ENCODE measurements at regions not wholly inside any gene's neighbourhood (a gene's known extent, or its start where the extent isn't known, plus 50 kb on each side); places are given as distances from the start of the nearest gene placed in this dataset.

- no peak for TF ChIP-seq RAD21 (IDR thresholded peaks at IDR 0.05; ENCODE audit: low read depth)
- TF ChIP-seq TCF12 (IDR thresholded peaks at IDR 0.05; ENCODE audit: low read depth) = no peak
- TF ChIP-seq CEBPB (IDR thresholded peaks at IDR 0.05) = no peak
These were observed 106.0 kb downstream of the ZC3H11B start for GRCh38 chr1:219506936-219507335.

- no peak for TF ChIP-seq YY1 (IDR thresholded peaks at IDR 0.05; ENCODE audit: low read depth)
- TF ChIP-seq CREB1 (IDR thresholded peaks at IDR 0.05; ENCODE audit: low read depth) = no peak
- no peak for TF ChIP-seq EGR1 (IDR thresholded peaks at IDR 0.05)
- no peak for TF ChIP-seq EP300 (IDR thresholded peaks at IDR 0.05; ENCODE audit: borderline replicate concordance)
- no peak for TF ChIP-seq TCF12 (IDR thresholded peaks at IDR 0.05; ENCODE audit: low read depth)
- TF ChIP-seq TEAD4 (IDR thresholded peaks at IDR 0.05) = no peak
- TF ChIP-seq, protein P1, sequence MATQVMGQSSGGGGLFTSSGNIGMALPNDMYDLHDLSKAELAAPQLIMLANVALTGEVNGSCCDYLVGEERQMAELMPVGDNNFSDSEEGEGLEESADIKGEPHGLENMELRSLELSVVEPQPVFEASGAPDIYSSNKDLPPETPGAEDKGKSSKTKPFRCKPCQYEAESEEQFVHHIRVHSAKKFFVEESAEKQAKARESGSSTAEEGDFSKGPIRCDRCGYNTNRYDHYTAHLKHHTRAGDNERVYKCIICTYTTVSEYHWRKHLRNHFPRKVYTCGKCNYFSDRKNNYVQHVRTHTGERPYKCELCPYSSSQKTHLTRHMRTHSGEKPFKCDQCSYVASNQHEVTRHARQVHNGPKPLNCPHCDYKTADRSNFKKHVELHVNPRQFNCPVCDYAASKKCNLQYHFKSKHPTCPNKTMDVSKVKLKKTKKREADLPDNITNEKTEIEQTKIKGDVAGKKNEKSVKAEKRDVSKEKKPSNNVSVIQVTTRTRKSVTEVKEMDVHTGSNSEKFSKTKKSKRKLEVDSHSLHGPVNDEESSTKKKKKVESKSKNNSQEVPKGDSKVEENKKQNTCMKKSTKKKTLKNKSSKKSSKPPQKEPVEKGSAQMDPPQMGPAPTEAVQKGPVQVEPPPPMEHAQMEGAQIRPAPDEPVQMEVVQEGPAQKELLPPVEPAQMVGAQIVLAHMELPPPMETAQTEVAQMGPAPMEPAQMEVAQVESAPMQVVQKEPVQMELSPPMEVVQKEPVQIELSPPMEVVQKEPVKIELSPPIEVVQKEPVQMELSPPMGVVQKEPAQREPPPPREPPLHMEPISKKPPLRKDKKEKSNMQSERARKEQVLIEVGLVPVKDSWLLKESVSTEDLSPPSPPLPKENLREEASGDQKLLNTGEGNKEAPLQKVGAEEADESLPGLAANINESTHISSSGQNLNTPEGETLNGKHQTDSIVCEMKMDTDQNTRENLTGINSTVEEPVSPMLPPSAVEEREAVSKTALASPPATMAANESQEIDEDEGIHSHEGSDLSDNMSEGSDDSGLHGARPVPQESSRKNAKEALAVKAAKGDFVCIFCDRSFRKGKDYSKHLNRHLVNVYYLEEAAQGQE (IDR thresholded peaks at IDR 0.05; ENCODE audit: low read depth) = no peak
- TF ChIP-seq NFIC (IDR thresholded peaks at IDR 0.05) = no peak
- TF ChIP-seq TAF1 (IDR thresholded peaks at IDR 0.05; ENCODE audit: low read depth) = no peak
- no peak for TF ChIP-seq FOXM1 (IDR thresholded peaks at IDR 0.05; ENCODE audit: borderline replicate concordance, low read depth)
- TF ChIP-seq USF1 (IDR thresholded peaks at IDR 0.05) = no peak
- no peak for TF ChIP-seq RAD21 (IDR thresholded peaks at IDR 0.05; ENCODE audit: low read depth)
- TF ChIP-seq MAX (IDR thresholded peaks at IDR 0.05) = no peak
These were observed 106.4 kb downstream of the ZC3H11B start for GRCh38 chr1:219506473-219506899.

- TF ChIP-seq TAF1 (IDR thresholded peaks at IDR 0.05; ENCODE audit: low read depth) = no peak
- no peak for TF ChIP-seq FOXM1 (IDR thresholded peaks at IDR 0.05; ENCODE audit: borderline replicate concordance, low read depth)
- TF ChIP-seq EP300 (IDR thresholded peaks at IDR 0.05; ENCODE audit: borderline replicate concordance) = no peak
- TF ChIP-seq TCF12 (IDR thresholded peaks at IDR 0.05; ENCODE audit: low read depth) = no peak
- no peak for TF ChIP-seq ZBTB7A (IDR thresholded peaks at IDR 0.05; ENCODE audit: low read depth)
These were observed 107.0 kb downstream of the ZC3H11B start for GRCh38 chr1:219505886-219506285.

DNA sequence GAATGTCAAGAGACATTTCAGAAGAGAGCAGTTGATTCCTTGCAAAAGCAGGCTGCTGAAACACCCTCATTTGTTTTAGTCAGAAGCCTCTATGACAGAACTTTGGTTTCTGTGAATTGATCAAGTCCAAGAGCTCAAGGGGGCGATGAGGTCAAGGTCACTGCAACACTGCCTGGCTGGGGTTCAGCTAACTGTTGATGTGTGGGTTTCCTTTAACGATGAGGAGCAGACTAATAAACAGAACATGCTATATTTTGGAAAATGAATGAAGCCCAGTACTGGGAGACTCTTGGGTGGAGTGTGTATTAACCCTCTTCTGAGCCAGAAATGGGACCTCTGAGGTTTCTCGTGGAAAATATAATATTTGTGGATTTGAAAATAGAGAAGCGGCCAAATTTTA lies 109.3 kb downstream of the ZC3H11B start:
- TF ChIP-seq EP300 (IDR thresholded peaks at IDR 0.05; ENCODE audit: borderline replicate concordance) (no peak), TCF12 (IDR thresholded peaks at IDR 0.05; ENCODE audit: low read depth) (no peak), USF1 (IDR thresholded peaks at IDR 0.05) (no peak), NFIC (IDR thresholded peaks at IDR 0.05) (no peak), EGR1 (IDR thresholded peaks at IDR 0.05) (no peak), FOXM1 (IDR thresholded peaks at IDR 0.05; ENCODE audit: borderline replicate concordance, low read depth) (no peak), YY1 (IDR thresholded peaks at IDR 0.05; ENCODE audit: low read depth) (no peak), RAD21 (IDR thresholded peaks at IDR 0.05; ENCODE audit: low read depth) (no peak), ZBTB7A (IDR thresholded peaks at IDR 0.05; ENCODE audit: low read depth) (no peak), CREB1 (IDR thresholded peaks at IDR 0.05; ENCODE audit: low read depth) (no peak), TAF1 (IDR thresholded peaks at IDR 0.05; ENCODE audit: low read depth) (no peak), CEBPB (IDR thresholded peaks at IDR 0.05) (no peak), MAX (IDR thresholded peaks at IDR 0.05) (no peak), TEAD4 (IDR thresholded peaks at IDR 0.05) (no peak)
- TF ChIP-seq, protein P1 (IDR thresholded peaks at IDR 0.05; ENCODE audit: low read depth) = no peak

DNA sequence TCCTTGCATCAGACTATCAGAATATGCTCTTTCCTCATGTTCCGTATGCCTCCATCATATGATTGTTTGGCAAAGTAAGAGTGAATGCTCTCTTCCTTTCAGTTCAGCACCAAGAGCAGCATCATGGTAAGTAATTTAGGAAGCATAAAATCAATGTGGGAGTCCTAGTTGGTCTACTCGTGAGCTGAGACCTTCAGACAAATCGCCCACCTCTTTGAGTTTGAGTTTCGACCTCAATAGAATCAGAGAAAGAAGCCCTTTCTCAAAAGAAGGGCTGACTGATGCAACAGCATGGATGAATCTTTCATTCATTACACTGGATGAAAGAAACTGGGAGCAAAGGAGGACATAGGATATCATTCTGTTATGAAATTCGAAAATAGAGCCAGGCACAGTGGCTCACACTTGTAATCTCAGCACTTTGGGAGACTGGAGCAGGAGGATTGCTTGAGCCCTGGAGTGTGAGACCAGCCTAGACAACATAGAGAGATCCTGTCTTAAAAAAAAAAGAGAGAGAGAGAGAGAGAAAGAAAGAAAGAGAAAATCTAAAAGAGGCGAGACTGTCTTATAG lies 112.5 kb downstream of the ZC3H11B start:
- TF ChIP-seq YY1 (IDR thresholded peaks at IDR 0.05; ENCODE audit: low read depth) (no peak), USF1 (IDR thresholded peaks at IDR 0.05) (no peak), TEAD4 (IDR thresholded peaks at IDR 0.05) (no peak), MAX (IDR thresholded peaks at IDR 0.05) (no peak), TCF12 (IDR thresholded peaks at IDR 0.05; ENCODE audit: low read depth) (no peak), RAD21 (IDR thresholded peaks at IDR 0.05; ENCODE audit: low read depth) (no peak), TAF1 (IDR thresholded peaks at IDR 0.05; ENCODE audit: low read depth) (no peak), ZBTB7A (IDR thresholded peaks at IDR 0.05; ENCODE audit: low read depth) (no peak), EGR1 (IDR thresholded peaks at IDR 0.05) (no peak), CEBPB (IDR thresholded peaks at IDR 0.05) (no peak), EP300 (IDR thresholded peaks at IDR 0.05; ENCODE audit: borderline replicate concordance) (no peak), FOXM1 (IDR thresholded peaks at IDR 0.05; ENCODE audit: borderline replicate concordance, low read depth) (no peak), CREB1 (IDR thresholded peaks at IDR 0.05; ENCODE audit: low read depth) (no peak), NFIC (IDR thresholded peaks at IDR 0.05) (no peak)
- TF ChIP-seq, protein P1 (IDR thresholded peaks at IDR 0.05; ENCODE audit: low read depth) = no peak
